HFFc6 (cell line): ENCODE measurements at regions not wholly inside any gene's neighbourhood (a gene's known extent, or its start where the extent isn't known, plus 50 kb on each side); places are given as distances from the start of the nearest gene placed in this dataset.

Experiments used
- DNase-seq: peaks from one replicate; pipeline ENCODE4 v3.0.0-alpha.2; 2018
- H3K27ac Mint-ChIP-seq: 2 replicates; pipeline ENCODE4 v1.8.0; 2020; ENCODE audit warnings: mild to moderate bottlenecking, mixed read lengths
- H3K27me3 Mint-ChIP-seq: 2 replicates; pipeline ENCODE4 v1.8.0; 2021; ENCODE audit warnings: mild to moderate bottlenecking, moderate library complexity, mixed read lengths; ENCODE audit not compliant: insufficient read depth
- H3K36me3 Mint-ChIP-seq: 2 replicates; pipeline ENCODE4 v1.8.0; 2021; ENCODE audit warnings: low read depth, mixed read lengths
- H3K4me1 Mint-ChIP-seq: 2 replicates; pipeline ENCODE4 v1.8.0; 2020; ENCODE audit warnings: low read depth, mixed read lengths
- H3K4me3 Mint-ChIP-seq: 2 replicates; pipeline ENCODE4 v1.8.0; 2020; ENCODE audit warnings: mild to moderate bottlenecking, moderate library complexity, mixed read lengths
- H3K9me3 Mint-ChIP-seq: 2 replicates; pipeline ENCODE4 v1.8.0; 2020; ENCODE audit warnings: mild to moderate bottlenecking, mixed read lengths
- CTCF ChIP-seq: fragments of 200-600 bp; sonication (generic); IDR thresholded peaks from 2 replicates; pipeline ENCODE4 v1.5.0; 2021; ENCODE audit warnings: antibody characterized with exemption, mild to moderate bottlenecking

GRCh38 chr13:28597641-28598040, 61.3 kb upstream of the POMP start:
- Mint-ChIP-seq H3K36me3 (no peaks in the 10 kb centered on the region), H3K27me3 (no peaks in the 10 kb centered on the region; the same call in 1 of the 2 replicates), H3K4me1 (peaks cover 5% of the 10 kb centered on the region), H3K27ac (no peak overlapping the region), H3K4me3 (no peak overlapping the region), H3K9me3 (no peaks in the 10 kb centered on the region)
- DNase-seq, result no peak
- TF ChIP-seq CTCF, result no peak

GRCh38 chr13:28590461-28590860, 68.5 kb upstream of the POMP start:
- DNase-seq, result no peak
- Mint-ChIP-seq H3K4me1 (peaks cover 20% of the 10 kb centered on the region), H3K9me3 (no peaks in the 10 kb centered on the region), H3K36me3 (no peaks in the 10 kb centered on the region), H3K27ac (no peak overlapping the region), H3K27me3 (peaks cover 2% of the 10 kb centered on the region; the same call in 1 of the 2 replicates), H3K4me3 (no peak overlapping the region)
- no peak for TF ChIP-seq CTCF

GRCh38 chr13:28588296-28588695, 70.6 kb upstream of the POMP start:
- Mint-ChIP-seq H3K4me3 (no peak overlapping the region), H3K27ac (no peak overlapping the region), H3K27me3 (peaks cover 2% of the 10 kb centered on the region; the same call in 1 of the 2 replicates), H3K9me3 (no peaks in the 10 kb centered on the region), H3K36me3 (no peaks in the 10 kb centered on the region), H3K4me1 (peaks cover 30% of the 10 kb centered on the region)
- no peak for DNase-seq
- TF ChIP-seq CTCF, result no peak

- Mint-ChIP-seq H3K9me3 (no peaks in the 10 kb centered on the region), H3K4me1 (peaks cover 37% of the 10 kb centered on the region), H3K4me3 (no peak overlapping the region), H3K36me3 (no peaks in the 10 kb centered on the region), H3K27ac (no peak overlapping the region), H3K27me3 (peaks cover 2% of the 10 kb centered on the region; the same call in 1 of the 2 replicates)
- TF ChIP-seq CTCF, result no peak
- no peak for DNase-seq
These were observed 71.8 kb upstream of the POMP start for GRCh38 chr13:28587174-28587540.

GRCh38 chr13:28586439-28587173, 72.3 kb upstream of the POMP start:
- no peak for TF ChIP-seq CTCF
- H3K27me3 Mint-ChIP-seq, result peaks cover 2% of the 10 kb centered on the region; the same call in 1 of the 2 replicates
- H3K27ac Mint-ChIP-seq, result no peak overlapping the region
- no peak overlapping the region for H3K4me3 Mint-ChIP-seq
- no peaks in the 10 kb centered on the region for H3K9me3 Mint-ChIP-seq
- H3K36me3 Mint-ChIP-seq, result no peaks in the 10 kb centered on the region
- H3K4me1 Mint-ChIP-seq, result peaks cover 42% of the 10 kb centered on the region
- DNase-seq, result no peak
